Stimulated activated CD8-positive, alpha-beta memory T cell treated with anti-CD3 and anti-CD28 coated beads, Interleukin-15, amount 100 ng/mL, for 4 hours (primary cell): ENCODE measurements at regions not wholly inside any gene's neighbourhood (a gene's known extent, or its start where the extent isn't known, plus 50 kb on each side); places are given as distances from the start of the nearest gene placed in this dataset.
"Not testable (repeated sequence)": the region's sequence is repeated elsewhere in the genome, so short reads cannot be mapped to it uniquely, and the experiment has no call there.

Experiments used
- DNase-seq, 2 donors: peaks; one replicate each; pipeline ENCODE4 v3.0.0-alpha.2; 2020; ENCODE audit warnings: low read depth in 2 of 2

DNA sequence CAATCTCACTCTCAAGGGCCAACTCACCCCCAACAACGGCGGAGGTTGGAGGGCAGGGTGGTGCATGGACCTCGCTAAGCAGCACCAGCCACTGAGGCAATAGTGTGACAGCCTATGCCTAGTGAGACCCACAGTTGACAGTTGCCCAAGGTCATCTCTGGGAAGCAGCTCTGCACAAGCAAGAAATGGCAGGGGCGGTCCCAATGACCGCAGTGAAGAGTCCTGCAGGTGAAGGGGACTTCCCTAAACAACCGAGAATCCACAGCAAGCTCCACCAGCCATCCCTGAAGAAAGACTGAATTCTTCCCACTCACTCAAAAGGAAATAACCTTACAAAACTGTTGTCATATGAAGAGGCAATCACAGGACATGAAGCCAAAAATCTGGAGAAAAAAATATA, 313.4 kb upstream of the ID2 start:
- no peak for DNase-seq

DNA sequence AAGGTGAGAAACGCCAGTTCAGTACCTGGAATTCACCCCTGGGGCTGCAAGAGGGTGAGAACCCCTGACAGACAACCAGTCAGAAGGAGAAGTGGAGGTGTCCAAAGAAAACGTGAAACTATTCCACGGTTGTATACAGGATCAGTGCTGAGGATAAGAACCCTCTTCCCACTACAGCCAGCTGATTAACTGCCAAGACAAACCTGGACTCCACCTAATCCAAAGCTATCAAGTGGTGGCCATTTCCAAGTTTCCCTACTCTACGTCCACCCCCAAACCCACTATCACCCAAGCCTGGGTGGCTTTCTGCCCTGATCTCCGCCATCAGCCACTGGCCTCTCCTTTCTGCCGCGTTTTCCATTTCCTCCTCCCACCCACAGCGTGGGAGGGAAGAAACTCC, 312.3 kb upstream of the ID2 start:
- DNase-seq: no peak

DNA sequence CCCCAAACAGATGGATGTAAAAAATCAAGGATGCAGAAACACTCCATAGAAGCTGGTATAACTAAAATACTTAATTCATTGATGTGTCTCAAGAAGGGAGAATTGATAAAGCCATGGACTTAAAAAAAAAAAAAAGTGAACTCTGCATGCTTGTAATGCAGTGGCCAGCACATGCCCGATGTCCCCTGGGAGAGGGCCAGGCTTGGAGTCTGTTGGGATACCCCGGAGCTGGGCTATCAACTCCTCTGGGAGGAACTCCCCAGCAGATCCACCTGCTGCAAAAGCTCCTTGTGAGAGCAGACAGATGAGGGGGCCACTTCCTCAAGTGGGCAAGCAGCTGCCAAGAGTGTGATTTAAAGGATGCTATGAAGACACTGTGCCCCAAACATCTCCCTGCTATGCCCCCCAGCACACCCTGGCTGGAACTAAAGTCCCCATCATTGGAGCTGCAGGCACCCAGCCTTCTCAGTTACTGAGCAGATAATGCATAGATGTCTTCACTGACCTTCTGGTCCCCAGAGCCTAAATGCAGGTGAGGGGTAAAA, 311.5 kb upstream of the ID2 start:
- DNase-seq: no peak

DNA sequence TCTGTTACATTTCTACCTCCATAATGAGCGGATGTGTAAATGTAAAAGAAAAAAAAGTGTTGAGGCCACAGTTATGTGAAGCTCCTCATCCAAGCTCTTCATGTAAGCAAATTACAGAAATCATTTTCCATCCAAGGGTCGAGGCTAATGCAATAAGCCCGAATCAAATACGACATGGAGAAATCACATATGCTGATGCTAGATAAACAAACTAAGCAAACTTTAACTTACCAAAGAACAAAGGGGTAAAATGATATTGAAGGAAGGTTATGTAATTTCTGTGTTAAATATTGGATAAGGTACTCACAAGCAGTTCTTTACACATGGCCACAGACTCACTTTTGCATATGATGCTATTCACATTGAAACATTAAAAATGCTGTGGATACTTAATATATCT, 310.2 kb upstream of the ID2 start:
- DNase-seq: no peak

DNA sequence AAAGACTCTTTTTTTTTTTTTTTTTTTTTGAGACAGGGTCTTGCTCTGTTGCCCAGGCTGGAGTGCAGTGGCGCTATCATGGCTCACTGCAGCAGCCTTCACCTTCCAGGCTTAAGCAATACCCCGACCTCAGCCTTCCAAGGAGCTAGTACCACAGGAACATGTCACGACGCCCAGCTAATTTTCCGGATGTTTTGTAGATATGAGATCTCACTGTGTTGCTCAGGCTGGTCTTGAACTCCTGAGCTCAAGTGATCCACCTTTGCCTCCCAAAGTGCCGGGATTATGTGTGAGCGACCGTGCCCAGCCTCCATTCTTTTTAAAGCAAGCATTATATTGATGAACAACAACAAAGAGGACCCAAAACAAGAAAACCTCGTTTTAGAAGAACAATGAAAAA, 307.1 kb upstream of the ID2 start:
- no peak for DNase-seq

DNA sequence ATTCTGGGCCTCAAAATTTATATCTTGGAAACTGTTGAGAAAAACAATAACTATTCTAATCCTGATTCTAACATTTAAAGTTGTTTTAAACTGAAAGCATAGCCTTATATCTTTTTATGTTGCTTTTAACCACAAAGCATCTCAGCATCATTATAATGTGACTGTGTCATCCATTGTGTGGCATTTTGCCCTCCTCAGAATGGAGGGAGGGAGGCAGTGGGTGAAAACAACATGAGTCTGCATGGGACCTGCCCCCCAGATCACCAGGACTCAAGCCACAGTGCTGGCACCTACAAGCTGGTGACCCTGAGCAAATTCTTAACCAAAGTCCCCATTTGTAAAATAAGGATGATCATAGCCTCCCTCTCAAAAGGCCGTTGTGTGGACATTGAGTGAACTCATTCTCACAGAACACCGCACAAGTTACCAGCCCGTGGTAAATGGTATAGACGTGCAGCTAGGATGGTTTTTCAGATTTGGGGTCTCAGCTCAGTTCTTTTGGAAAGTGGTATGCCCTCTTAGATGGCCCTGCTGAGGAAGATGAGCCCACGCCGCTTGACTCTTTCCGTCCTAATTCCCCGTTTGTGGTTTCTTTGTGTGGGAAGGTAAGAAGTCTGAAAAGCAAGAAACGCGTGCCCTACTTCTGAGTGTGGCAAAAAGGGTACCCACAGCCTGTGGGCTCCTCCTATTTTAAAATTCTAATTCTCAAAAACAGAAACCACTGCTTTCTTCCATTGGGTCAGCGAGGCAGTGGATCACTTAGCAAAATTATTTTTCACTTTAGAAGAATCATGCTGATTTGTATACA, 305.0 kb upstream of the ID2 start:
- no peak for DNase-seq

DNA sequence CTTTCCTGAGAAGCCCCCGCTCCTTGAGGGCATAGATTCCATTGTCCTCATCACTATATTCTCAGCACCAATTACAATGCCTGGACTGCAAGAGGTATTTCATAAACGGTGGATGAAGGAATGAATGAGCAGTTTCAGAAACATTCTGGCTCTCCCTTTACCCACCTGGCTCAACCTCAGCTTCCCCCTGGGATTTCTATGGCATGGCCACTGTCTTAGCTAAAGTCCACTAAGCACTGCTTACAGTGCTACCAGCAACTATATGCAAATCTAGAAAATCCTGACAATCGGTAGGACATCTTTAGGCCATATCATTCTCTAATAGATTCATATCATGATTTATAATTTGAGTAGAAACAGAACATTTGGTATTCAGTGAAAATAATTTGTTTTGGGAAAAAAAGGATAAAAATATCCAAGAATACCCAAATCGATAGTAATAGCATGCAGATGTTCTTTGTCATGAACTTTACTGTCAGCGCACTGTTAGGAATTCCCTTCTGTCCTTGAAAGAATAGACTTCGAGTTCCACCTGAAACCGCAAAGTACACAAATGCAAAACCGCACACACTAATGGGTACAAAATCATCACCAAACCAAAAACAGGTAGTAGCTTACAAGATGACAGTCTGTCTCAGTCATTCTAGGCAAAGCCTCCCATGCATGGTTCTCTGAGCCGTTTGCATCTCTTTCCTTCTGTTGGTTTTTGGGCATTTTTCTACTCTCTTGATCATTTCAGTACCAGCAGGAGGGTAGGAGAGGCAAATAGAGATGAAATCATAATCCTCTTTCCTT, 303.6 kb upstream of the ID2 start:
- DNase-seq: no peak

DNA sequence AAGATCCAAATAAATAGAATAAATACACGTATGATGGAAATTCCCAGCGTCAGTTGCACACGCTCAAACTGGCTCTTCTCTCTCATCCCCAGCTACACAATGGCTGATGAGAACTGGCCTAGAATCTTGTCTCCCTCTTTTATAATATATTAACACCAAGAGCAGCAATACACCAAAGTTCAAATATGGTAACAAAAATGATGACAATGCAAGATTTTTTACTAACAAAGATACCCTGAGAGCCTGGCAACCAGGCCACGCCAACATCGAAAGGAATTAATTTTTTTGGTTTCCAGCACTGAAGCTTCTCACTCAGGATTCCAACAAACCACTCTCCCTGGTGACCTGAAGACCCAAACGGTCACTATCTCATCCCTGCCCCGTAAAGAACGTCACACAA, 302.7 kb upstream of the ID2 start:
- no peak for DNase-seq

DNA sequence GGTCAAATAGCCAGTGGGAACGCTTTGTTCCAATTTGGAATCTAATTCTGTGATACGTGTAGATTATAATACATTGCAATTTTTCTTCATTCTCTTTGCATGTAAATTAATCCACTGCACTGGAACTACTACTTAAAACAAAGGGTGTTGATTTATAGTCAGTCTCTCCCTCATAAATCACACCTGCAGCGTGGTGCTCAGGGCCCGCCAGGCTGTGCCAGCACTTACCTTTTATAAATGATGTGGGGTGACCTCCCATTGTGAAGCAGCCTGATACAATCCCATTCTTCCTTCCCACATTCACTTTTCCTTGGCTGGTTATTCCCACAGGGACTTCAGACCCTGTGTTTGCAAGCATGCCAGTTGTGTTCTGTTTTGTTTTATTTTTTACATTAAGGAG, 302.3 kb upstream of the ID2 start:
- no peak for DNase-seq

DNA sequence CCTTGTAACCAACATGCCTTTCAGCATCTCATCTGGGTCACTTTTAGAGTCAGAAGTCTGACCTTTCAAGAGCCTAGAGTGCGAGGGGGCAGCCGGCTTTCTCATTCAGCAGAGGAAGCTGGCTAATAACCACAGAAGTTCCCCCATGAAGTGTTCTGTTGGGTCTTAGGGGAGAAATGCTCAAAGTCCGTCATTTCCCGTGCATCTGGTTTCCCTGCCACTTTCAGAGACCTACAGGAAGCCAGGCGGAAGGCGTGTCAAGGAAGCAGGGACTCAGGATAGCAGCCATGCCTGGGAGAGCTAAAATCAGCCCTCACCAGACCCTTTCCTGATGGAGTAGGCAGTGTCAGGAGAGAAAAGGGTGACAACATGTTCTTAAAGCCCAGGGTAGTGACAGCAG, 301.8 kb upstream of the ID2 start:
- DNase-seq: no peak

DNA sequence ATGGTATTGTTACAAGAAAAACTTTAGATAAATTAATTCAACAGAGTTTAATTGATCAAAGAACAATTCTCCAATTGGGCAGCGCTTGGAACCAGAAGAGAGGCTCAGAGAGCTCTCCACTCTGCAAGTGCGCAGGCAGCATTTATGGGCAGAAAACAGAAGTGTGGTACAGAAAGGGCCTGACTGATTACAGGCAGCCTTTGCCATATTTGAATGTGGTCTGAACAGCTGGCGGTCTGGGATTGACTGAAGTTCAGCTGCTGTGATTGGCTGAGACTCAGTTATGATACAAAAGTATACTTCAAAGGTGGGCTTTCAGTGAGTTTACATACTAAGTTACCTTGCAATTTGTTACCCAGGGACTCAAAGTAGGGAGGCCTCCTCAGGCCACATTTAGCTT, 301.3 kb upstream of the ID2 start:
- DNase-seq: no peak

DNA sequence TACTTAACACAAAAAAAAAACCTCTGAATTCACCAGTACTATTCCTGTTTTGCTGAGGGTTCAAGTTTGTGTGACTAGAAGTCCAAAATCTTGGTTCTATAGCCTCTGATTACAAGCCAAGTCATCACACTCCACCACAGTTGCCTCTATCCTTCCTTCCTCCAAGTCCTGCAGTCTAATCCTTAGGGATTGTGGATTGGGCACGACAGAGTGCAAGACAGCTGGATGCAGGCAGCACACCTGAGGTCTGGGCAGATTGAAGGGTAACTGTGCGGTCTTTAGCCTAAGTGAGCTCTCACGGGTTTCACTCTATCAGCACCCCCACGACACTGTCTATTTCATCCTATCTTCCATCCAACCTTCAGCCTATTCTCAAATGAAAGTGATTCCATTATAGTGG, 299.4 kb upstream of the ID2 start:
- no peak for DNase-seq

DNA sequence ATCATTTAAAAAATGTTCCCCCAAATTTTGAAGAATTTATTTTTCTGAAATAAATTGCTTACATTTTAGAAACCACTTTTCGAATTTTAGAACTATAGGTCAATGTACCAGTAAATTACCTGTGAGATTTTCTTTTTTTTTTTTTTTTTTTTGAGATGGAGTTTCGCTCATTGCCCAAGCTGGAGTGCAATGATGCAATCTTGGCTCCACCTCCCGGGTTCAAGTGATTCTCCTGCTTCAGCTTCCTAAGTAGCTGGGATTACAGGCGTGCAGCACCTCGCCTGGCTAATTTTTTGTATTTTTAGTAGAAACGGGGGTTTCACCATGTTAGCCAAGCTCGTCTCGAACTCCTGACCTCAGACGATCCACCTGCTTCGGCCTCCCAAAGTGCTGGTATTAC, 295.1 kb upstream of the ID2 start:
- not testable (repeated sequence) for DNase-seq

DNA sequence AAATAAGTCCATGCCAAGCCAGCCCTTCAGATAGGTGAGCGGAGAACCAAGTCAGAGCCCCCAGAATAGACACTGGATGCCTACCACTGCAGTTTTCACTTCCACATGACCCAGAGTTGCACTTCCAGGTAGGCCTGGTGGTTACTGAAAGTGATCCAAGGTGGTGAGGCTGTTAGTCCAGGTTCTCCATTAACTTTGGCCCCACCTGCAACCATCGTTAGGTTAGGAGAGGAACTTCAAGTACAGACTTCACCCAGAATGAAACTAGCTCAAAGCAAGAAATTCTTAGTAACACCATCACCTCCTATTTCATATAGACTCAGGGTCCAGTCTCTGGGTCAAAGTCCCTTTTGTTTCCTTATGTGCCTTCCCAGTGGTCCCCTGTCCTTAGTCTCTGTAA, 293.1 kb upstream of the ID2 start:
- DNase-seq: no peak

DNA sequence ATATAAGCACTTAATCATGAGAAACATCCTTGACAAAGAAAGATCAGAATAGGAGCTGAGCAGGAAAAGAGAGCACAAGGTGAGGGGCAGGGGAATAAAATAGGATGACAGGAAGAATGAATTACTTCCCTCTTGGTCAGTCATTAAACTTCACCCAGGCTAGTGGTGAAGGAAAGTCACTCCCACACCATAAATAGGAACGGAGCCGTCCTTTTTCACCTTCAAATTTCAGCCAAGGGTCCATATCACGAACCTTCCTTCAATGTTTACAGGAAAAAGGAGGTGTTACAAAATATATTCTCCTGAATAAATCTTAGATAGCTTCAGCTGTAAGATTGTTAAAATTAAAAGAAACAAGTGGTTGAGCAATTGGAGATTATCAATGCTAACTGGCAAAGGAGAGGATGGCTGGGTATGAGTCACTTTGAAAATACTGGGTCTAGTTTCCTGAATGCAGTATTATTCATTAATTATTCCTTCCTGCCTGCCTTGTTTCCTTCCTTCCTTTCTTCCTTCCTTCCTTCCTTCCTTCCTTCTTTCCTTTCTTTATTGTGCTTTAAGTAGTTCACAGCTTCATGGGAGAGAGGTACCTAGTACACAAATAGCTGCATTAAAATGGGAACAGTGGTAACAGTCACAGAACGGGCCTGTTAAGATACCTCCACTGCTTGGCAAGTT, 292.3 kb upstream of the ID2 start:
- DNase-seq: no peak

DNA sequence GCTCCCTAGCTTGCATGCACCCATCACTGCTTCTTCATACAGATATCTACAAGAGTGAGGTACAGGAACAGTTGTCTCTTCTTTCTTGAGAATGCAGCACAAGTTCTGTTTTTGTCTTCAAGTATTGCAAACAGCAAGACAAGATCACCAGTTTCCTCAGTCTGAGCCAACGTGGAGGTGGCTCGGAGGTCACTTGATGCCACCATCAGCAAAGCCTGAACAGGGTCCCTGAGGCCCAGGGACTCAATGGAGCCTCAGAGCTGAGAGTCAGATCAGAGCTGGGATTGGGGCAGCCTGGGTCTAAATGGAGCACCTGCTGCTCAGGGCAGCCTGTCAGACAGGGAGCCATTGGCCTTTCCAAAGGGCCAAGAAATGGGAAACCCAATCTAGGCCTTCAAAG, 290.7 kb upstream of the ID2 start:
- DNase-seq: no peak

DNA sequence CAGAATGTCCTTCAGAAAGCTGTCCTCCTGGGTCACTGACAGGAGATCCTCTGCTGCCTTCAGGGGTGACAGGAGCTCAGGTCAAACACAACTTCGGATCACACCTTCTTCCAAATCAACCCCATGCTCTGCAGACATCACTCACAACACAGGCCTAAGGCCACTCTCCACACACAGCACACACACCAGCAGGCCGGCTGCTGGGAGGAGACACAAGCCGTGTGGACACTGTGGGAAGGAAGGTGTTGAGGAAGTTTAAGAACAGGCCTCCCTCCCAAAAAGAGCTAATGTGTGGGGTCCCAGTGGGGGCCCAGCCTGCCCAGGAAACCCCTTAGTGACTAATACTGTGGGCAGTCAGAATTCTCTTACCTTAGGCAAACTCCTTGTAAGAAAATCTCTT, 290.3 kb upstream of the ID2 start:
- no peak for DNase-seq

DNA sequence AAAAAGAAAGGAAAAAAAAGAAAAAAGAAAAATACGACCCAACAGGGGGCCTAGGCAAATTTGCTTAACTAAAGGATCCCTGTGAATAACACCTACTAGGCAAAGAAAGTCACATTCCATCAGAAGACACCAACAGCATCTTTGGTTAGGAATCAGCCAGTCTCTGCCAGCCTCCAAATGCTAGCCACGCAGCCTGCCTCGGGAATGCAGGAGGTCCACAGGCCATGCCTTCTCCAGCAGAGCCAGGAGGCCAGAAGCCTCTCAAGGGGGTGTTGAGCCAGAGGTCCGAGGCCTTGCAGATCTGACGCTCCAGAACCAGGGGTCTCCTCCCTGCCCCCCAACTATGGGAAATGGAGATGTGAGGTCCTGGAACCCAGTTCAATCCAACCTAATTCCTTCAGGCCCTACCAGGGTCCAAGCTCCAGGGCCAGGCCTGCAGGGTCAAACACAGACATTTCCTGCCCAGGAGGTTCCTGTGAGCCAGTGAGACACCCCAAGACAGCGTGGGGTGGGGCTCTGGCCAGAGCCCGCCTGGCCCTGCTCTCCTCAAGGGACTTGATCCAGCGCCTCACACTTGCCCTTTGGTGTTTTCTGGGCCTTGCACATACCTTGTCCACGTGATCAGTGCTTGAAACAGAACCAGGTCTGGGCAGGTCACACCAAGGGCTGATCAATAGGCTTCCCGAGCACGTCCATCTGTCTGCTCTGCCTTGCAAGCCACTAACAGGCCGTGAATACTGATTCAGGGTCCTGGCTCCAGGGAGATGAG, 289.6 kb upstream of the ID2 start:
- DNase-seq: no peak

DNA sequence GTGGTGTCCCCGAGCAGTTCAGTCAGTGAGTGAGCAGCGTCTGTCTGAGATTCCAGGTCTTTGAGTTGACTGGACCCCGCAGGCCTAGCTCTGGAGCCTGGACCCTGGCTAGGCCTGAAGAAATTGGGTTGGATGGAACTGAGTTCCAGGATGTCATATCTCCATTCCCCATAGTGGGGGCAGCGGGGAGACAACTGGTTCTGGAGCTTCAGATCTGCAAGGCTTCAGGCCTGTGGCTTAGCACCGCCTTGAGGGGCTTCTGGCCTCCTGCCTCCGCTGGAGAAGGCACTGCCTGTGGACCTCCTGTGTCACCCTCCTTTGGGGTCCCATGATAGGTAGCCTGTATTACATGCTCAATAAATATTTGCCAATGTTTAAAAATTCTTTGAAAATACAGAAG, 288.4 kb upstream of the ID2 start:
- DNase-seq: no peak

DNA sequence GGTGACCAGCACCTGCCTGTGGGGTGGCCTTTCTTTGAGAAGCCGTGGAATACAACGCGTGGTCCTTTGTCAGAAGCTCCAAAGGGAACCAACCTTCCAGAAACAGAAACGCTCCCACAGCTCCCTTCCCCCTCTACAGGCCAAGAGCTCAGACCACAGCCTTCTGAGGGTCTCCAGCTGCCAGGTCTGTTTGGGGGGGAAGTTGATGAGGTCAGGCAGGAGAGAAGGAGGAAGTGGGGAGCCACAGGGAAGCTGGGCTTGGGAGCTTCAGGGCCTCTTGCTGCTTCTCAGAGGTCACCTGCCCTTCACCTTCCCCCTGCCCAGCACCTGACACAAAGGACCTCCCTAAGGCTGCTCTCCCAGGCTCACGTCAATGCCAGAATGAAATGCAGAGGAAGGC, 287.7 kb upstream of the ID2 start:
- no peak for DNase-seq

DNA sequence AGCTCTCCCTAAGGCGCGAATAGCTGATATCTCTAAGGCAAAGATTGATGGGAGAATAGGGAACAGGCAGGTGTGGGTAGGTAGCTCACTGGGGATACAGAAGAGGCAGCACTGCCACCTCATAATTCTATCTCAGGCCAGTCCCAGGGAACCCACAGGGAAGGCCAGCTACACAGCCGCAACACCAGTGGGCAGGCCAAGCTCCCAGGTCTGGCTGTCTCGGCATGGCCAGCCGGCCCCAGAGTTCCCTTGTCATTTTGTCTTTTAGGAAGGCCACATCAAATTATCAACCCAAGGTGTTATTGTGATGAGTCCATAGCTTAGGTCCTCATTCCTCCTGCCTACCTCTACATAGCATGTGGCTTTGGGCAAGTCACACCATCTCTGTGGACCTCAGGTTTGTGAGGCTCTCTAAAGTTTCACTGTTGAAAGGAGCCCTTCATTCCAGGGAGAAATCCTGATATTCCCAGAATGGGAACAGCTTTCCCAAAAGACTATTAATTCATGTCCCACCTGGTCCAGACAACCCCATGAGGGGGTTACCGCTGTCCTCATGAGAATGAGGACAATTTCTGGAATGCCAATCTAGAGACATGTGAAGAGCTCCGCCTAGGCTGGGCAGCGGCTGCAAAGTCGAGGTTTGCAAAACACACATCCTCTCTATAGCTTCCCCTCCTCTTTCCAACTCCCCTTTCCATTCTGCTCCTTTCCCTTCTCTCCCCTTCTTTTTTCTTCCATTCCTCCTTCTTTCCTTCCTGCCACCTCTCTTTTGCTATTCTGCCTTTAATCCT, 287.1 kb upstream of the ID2 start:
- no peak for DNase-seq
